Spleen (tissue), 7 donors: ENCODE measurements at regions not wholly inside any gene's neighbourhood (a gene's known extent, or its start where the extent isn't known, plus 50 kb on each side); places are given as distances from the start of the nearest gene placed in this dataset.

Source experiments
- POLR2AphosphoS5 ChIP-seq, 3 donors: sonication (generic); formaldehyde crosslinking; IDR thresholded peaks; one replicate each; pipeline ENCODE4 v1.5.1; 2017; ENCODE audit warnings: antibody characterized with exemption in 3 of 3
- TF ChIP-seq, protein P1 (sequence below), 11 experiments: fragments of 200-600 bp in 7 of 11; fragments of 450-650 bp in 4 of 11; sonication (generic) in 4 of 11; IDR thresholded peaks in 8 of 11; conservative IDR thresholded peaks in 3 of 11; 1 replicate in 7 of 11; 2 replicates in 4 of 11; pipeline versions ENCODE4 v1.4.0 to v1.8.0; 2016 to 2021; ENCODE audit warnings: antibody characterized with exemption in 11 of 11, inconsistent platforms in 4 of 11, mild to moderate bottlenecking in 1 of 11
- donor health status: DM: no; HTN: no; CAD: no; lungs with moderate emphysema.
- donor health status: DM: no; HTN: no; CAD: no.
- donor health status: DM: no; HTN: no; CAD: no.

DNA sequence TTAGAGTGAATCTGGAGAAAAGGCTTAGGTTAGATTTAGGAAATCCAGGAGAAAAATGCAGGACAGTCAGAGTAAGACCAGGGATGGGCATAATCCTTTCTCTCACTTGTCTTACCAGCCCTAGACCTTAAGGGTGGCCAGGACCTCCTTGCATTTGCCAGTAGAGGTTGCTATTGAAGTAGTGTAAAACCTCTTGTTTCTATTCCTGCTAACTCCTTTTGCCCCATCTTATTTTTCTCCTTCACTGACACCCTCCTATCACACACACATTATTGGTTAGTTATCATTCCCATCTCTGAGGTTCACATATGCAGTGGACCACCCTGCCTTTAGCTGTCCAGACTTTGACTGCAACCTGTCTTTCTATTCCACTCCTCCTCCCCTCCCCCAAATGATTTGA is 75.0 kb upstream of the MACF1 start:
- TF ChIP-seq POLR2AphosphoS5 (IDR thresholded peaks at IDR 0.05), result no peak
- TF ChIP-seq, protein P1, sequence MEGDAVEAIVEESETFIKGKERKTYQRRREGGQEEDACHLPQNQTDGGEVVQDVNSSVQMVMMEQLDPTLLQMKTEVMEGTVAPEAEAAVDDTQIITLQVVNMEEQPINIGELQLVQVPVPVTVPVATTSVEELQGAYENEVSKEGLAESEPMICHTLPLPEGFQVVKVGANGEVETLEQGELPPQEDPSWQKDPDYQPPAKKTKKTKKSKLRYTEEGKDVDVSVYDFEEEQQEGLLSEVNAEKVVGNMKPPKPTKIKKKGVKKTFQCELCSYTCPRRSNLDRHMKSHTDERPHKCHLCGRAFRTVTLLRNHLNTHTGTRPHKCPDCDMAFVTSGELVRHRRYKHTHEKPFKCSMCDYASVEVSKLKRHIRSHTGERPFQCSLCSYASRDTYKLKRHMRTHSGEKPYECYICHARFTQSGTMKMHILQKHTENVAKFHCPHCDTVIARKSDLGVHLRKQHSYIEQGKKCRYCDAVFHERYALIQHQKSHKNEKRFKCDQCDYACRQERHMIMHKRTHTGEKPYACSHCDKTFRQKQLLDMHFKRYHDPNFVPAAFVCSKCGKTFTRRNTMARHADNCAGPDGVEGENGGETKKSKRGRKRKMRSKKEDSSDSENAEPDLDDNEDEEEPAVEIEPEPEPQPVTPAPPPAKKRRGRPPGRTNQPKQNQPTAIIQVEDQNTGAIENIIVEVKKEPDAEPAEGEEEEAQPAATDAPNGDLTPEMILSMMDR (IDR thresholded peaks at IDR 0.05 in 8 of 11, conservative IDR thresholded peaks at IDR 0.05 in 3 of 11), result no peak
